Hepatocyte (in vitro differentiated cells): ENCODE measurements at regions not wholly inside any gene's neighbourhood (a gene's known extent, or its start where the extent isn't known, plus 50 kb on each side); places are given as distances from the start of the nearest gene placed in this dataset.

ENCODE experiments used
- CTCF ChIP-seq: fragments of 200-600 bp; sonication (generic); IDR thresholded peaks from 2 replicates; pipeline ENCODE4 v1.5.1; 2016; ENCODE audit warnings: antibody characterized with exemption, mild to moderate bottlenecking; ENCODE audit not compliant: poor library complexity
- EZH2 ChIP-seq: fragments of 200-600 bp; sonication (generic); IDR thresholded peaks from 2 replicates; pipeline ENCODE4 v1.6.1; 2016; ENCODE audit warnings: antibody characterized with exemption, mild to moderate bottlenecking, borderline replicate concordance

- TF ChIP-seq EZH2, result no peak
- no peak for TF ChIP-seq CTCF
Measured at GRCh38 chrX:3443184-3443583, 96.7 kb upstream of the MXRA5 start.
